Heart left ventricle (tissue), 16 donors: ENCODE measurements at regions not wholly inside any gene's neighbourhood (a gene's known extent, or its start where the extent isn't known, plus 50 kb on each side); places are given as distances from the start of the nearest gene placed in this dataset.
A peak's percentile ranks its signal among the peaks of the same experiment; 100 is the strongest.

ENCODE experiments used
- ATAC-seq, 4 donors: fragments of 200-7000 bp; cut with Tn5 transposase; one replicate each; pipeline ENCODE4 v1.9.1; 2020 to 2022; ENCODE audit warnings: moderate library complexity in 4 of 4, mild to moderate bottlenecking in 3 of 4, moderate number of reproducible peaks in 1 of 4
- DNase-seq, 5 donors: peaks; one replicate each; pipeline ENCODE4 v3.0.0-alpha.2; 2020
- H3K27ac ChIP-seq, 12 donors: fragments of 200-600 bp; sonication (generic) in 4 of 12; one replicate each; pipeline versions ENCODE4 v1.5.0 to v1.8.0; 2016 to 2022; ENCODE audit warnings: mild to moderate bottlenecking in 2 of 12
- H3K27me3 ChIP-seq, 9 donors: fragments of 200-600 bp; sonication (generic) in 2 of 9; one replicate each; pipeline versions ENCODE4 v1.5.1 to v1.8.0; 2016 to 2022; ENCODE audit warnings: mild to moderate bottlenecking in 3 of 9
- H3K36me3 ChIP-seq, 9 donors: fragments of 200-600 bp; sonication (generic) in 2 of 9; one replicate each; pipeline versions ENCODE4 v1.5.0 to v1.8.0; 2018 to 2022; ENCODE audit warnings: mild to moderate bottlenecking in 2 of 9
- H3K4me1 ChIP-seq, 12 donors: fragments of 200-600 bp; sonication (generic) in 4 of 12; one replicate each; pipeline versions ENCODE4 v1.5.0 to v1.8.0; 2016 to 2022; ENCODE audit warnings: mild to moderate bottlenecking in 3 of 12
- H3K4me3 ChIP-seq, 12 donors: fragments of 200-600 bp; sonication (generic) in 4 of 12; one replicate each; pipeline versions ENCODE4 v1.5.0 to v1.8.0; 2017 to 2022; ENCODE audit warnings: mild to moderate bottlenecking in 9 of 12, moderate library complexity in 4 of 12
- H3K9me3 ChIP-seq, 12 donors: fragments of 200-600 bp; sonication (generic) in 4 of 12; one replicate each; pipeline versions ENCODE4 v1.5.0 to v1.8.0; 2016 to 2022; ENCODE audit warnings: mild to moderate bottlenecking in 1 of 12
- CTCF ChIP-seq, 12 donors: fragments of 200-600 bp; sonication (generic) in 4 of 12; IDR thresholded peaks; one replicate each; pipeline versions ENCODE4 v1.5.0 to v1.8.0; 2018 to 2022; ENCODE audit warnings: antibody characterized with exemption in 12 of 12, mild to moderate bottlenecking in 5 of 12
- POLR2A ChIP-seq, 2 donors: fragments of 450-650 bp; IDR thresholded peaks; one replicate each; pipeline ENCODE4 v1.6.1; 2017; ENCODE audit warnings: antibody characterized with exemption in 2 of 2, mild to moderate bottlenecking in 2 of 2, moderate library complexity in 2 of 2
- WGBS, 4 donors: extraction: QIAGEN DNeasy Blood & Tissue Kit in 2 of 4; methylation state at CpG; one replicate each; pipeline versions ENCODE4 v1.1.5 to v1.1.7; 2013 to 2018; 5-methylcytosine and 5-hydroxymethylcytosine counted together
- intact Hi-C, 10 donors: fragments of 100-400 bp; cut with DNase I; formaldehyde crosslinking; loops; one replicate each; pipeline versions ENCODE4 v1.11.1 to v1.14.2; 2022
- donor health status: ischemic (EF 13 %, LVEDD 7.1; RV severe dilation, severe dysfunction).
- donor health status: healthy with polysubstance abuse.
- donor health status: DM: no; HTN: yes; CAD: no.
- donor health status: DM: no; HTN: no; CAD: no.
- donor health status: ischemic (EF 25% LVEDD 6.9; RV normal size, moderate dysfunction).
- donor health status: ischemic (EF 25% LVEDD 5.7; RV mildly dilated, moderate dysfunction).
- donor health status: healthy.
- donor health status: DM: yes; HTN: yes; CAD: no.
- donor health status: ischemic (EF 35%, LVEDD 5.7; RV mildly dilated, moderate dysfunction).
- donor health status: nonischemic (EF 11% LVEDD 7.7; RV severe dilation, severe dysfunction).
- donor health status: DM: yes; HTN: yes; CAD: no.
- donor health status: PGD.
- donor health status: ischemic (EF 29% LVEDD 5.4; RV normal size, mild dysfunction).
- donor health status: nonischemic (EF 23%, LVEDD 6.1; RV moderate dilation, normal function).

- Histone ChIP-seq H3K4me3 (no peak overlapping the region), H3K9me3 (peaks cover 0 to 20% (median 9%) of the 10 kb centered on the region in 12 donors), H3K4me1 (no peaks in the 10 kb centered on the region), H3K27me3 (no peaks in the 10 kb centered on the region), H3K36me3 (no peaks in the 10 kb centered on the region), H3K27ac (peak overlapping the region in 2 of 12 donors; percentile 27)
- DNase-seq (no peak), ATAC-seq (no peak)
- WGBS, 4 donors: 33 to 64% (median 48%) methylated on average over 1 of the region's 1 CpG
- TF ChIP-seq POLR2A (IDR thresholded peaks at IDR 0.05): no peak
- TF ChIP-seq CTCF (IDR thresholded peaks at IDR 0.05): no peak
- intact Hi-C loops: no loop called here
Measured at GRCh38 chr11:30758518-30758917, 172.4 kb upstream of the MPPED2 start.

GRCh38 chr11:30758012-30758411 is 171.9 kb upstream of the MPPED2 start:
- ATAC-seq (peak in 3 of 4 donors; percentile 55 to 74 (median 67)), DNase-seq (peak in 1 of 5 donors; percentile 18)
- intact Hi-C loops: no loop called here
- no peaks in the 10 kb centered on the region for H3K27me3 ChIP-seq
- H3K4me1 ChIP-seq: no peaks in the 10 kb centered on the region
- no peaks in the 10 kb centered on the region for H3K36me3 ChIP-seq
- no peak overlapping the region for H3K4me3 ChIP-seq
- 58 to 63% (median 60%) methylated on average over 3 of the region's 3 CpGs for WGBS, 4 donors
- TF ChIP-seq CTCF (IDR thresholded peaks at IDR 0.05) (no peak), POLR2A (IDR thresholded peaks at IDR 0.05) (no peak)
- H3K27ac ChIP-seq: peak overlapping the region in 2 of 12 donors; percentile 27
- H3K9me3 ChIP-seq: peaks cover 0 to 16% (median 9%) of the 10 kb centered on the region in 12 donors

- TF ChIP-seq POLR2A (IDR thresholded peaks at IDR 0.05) (no peak), CTCF (IDR thresholded peaks at IDR 0.05) (no peak)
- Histone ChIP-seq H3K27ac (no peak overlapping the region), H3K27me3 (no peaks in the 10 kb centered on the region), H3K36me3 (no peaks in the 10 kb centered on the region), H3K4me1 (no peaks in the 10 kb centered on the region), H3K4me3 (no peak overlapping the region), H3K9me3 (no peaks in the 10 kb centered on the region)
- DNase-seq (no peak), ATAC-seq (no peak)
- intact Hi-C loops: no loop called here
- 32 to 52% (median 43%) methylated on average over 2 of the region's 2 CpGs for WGBS, 4 donors
Measured at GRCh38 chr11:30753994-30754393, 167.8 kb upstream of the MPPED2 start.

GRCh38 chr11:30753504-30753903 is 167.4 kb upstream of the MPPED2 start:
- no peak overlapping the region for H3K4me3 ChIP-seq
- WGBS, 4 donors: 64 to 74% (median 70%) methylated on average over 5 of the region's 5 CpGs
- no peaks in the 10 kb centered on the region for H3K9me3 ChIP-seq
- no peak overlapping the region for H3K27ac ChIP-seq
- no peaks in the 10 kb centered on the region for H3K36me3 ChIP-seq
- intact Hi-C loops: no loop called here
- no peak for ATAC-seq
- DNase-seq: no peak
- no peaks in the 10 kb centered on the region for H3K4me1 ChIP-seq
- TF ChIP-seq CTCF (IDR thresholded peaks at IDR 0.05) (no peak), POLR2A (IDR thresholded peaks at IDR 0.05) (no peak)
- H3K27me3 ChIP-seq: no peaks in the 10 kb centered on the region
